ENCODE measurements at regions not wholly inside any gene's neighbourhood (a gene's known extent, or its start where the extent isn't known, plus 50 kb on each side); places are given as distances from the start of the nearest gene placed in this dataset.
A peak's percentile ranks its signal among the peaks of the same experiment; 100 is the strongest.

DNA sequence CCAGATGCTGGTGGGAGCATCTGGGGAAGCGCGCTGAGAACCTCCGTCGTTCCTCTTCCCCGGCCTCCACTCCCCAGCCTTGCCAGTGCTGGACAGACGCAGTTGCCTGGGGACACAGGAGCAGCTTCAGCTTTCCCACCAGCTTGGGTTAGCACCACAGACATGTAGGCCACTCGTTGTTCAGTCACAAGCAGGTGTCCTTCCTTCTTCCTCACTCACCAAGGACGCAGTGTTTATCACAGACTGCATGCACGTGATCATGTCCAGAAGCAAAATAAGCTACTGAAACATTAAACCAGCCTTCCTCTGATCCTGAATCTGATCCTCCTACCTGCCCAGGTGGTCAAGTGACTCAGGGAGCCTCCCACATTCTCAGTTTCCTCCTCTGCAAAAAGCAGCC lies 232.9 kb downstream of the SYK start:
- no peaks in the 10 kb centered on the region for H3K27me3 ChIP-seq
- WGBS, 2 donors: 83 to 88% methylated on average over 9 of the region's 9 CpGs
- no peaks in the 10 kb centered on the region for H3K9me3 ChIP-seq
- intact Hi-C loops (cut with DNase I): loop anchor here (10.0 kb wide), 1 partner anchor 400 kb away; no protein-coding TSS in a partner anchor
- peak overlapping the region in 1 of 4 donors; percentile 19 for H3K27ac ChIP-seq
- H3K4me1 ChIP-seq: peaks cover 14 to 40% (median 21%) of the 10 kb centered on the region in 3 donors
- TF ChIP-seq POLR2A (IDR thresholded peaks at IDR 0.05): no peak
- TF ChIP-seq, protein P1, sequence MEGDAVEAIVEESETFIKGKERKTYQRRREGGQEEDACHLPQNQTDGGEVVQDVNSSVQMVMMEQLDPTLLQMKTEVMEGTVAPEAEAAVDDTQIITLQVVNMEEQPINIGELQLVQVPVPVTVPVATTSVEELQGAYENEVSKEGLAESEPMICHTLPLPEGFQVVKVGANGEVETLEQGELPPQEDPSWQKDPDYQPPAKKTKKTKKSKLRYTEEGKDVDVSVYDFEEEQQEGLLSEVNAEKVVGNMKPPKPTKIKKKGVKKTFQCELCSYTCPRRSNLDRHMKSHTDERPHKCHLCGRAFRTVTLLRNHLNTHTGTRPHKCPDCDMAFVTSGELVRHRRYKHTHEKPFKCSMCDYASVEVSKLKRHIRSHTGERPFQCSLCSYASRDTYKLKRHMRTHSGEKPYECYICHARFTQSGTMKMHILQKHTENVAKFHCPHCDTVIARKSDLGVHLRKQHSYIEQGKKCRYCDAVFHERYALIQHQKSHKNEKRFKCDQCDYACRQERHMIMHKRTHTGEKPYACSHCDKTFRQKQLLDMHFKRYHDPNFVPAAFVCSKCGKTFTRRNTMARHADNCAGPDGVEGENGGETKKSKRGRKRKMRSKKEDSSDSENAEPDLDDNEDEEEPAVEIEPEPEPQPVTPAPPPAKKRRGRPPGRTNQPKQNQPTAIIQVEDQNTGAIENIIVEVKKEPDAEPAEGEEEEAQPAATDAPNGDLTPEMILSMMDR (IDR thresholded peaks at IDR 0.05): no peak
- no peak for DNase-seq
- no peak overlapping the region for H3K4me3 ChIP-seq
- H3K36me3 ChIP-seq: no peaks in the 10 kb centered on the region

DNA sequence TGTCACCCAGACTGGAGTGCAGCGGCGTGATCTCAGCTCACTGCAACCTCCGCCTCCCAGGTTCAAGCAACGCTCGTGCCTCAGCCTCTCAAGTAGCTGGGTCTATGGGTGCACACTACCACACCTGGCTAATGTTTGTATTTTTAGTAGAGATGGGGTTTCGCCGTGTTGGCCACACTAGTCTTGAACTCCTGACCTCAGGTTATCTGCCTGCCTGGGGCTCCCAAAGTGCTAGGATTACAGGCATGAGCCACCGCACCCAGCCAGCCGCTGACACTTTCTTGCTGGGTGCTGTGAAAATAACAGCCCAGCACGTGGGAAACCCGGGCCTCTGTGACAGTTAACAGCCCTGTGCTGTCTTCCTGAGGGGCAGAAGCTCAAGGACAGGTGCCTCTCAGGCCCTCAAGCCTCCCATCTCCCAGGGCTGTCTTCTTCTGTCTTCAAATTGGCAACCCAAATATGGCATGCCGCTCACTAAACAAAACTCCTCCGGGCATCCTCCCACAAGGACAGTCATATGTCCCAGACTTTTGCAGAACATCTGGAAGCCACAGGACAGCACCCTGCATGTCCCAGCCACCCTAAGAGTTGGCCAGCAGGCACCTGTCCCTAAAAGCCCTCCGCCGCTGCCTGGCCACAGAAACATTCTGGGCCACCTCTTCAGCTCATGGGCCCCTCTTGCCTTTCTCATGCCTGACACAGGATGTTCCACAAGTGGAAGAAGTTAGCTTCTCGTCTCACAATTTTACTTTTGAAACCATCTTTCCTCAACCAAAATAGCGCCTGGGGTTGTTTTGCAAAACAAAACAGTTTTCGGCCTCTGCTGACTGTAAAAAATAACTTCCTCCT lies 233.6 kb downstream of the SYK start:
- DNase-seq: no peak
- H3K36me3 ChIP-seq: no peaks in the 10 kb centered on the region
- intact Hi-C loops (cut with DNase I): loop anchor here (10.0 kb wide), 1 partner anchor 400 kb away; no protein-coding TSS in a partner anchor

DNA sequence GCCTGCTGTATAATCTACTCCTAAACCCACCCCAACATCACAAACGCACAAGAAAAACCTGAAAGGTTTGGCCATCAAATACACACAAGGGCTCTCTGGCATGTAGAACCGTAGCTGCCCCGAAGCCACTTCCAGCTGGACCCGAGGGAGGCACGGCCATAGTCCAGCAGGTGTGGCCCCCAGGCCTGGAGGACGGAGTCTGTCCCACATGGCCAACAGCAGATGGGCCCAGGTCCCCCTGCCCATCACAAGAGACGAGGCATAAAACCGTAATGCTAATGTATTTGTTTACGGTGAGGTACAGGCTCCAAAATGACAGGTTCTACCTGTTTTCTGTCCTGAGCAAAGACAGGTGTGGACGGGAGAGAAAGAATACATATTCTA lies 234.2 kb downstream of the SYK start:
- peak overlapping the region in 1 of 4 donors; percentile 72 for H3K27ac ChIP-seq

More for the DNA sequence above, 233.6 kb downstream of the SYK start:
- H3K27ac ChIP-seq: peak overlapping the region in 1 of 4 donors; percentile 53
- no peaks in the 10 kb centered on the region for H3K9me3 ChIP-seq
- H3K27me3 ChIP-seq: no peaks in the 10 kb centered on the region
- no peak overlapping the region for H3K4me3 ChIP-seq
- peaks cover 14 to 40% (median 21%) of the 10 kb centered on the region in 3 donors for H3K4me1 ChIP-seq
- WGBS, 2 donors: 86 to 88% methylated on average over 13 to 14 of the region's 18 CpGs
- no peak for TF ChIP-seq POLR2A (IDR thresholded peaks at IDR 0.05)
- TF ChIP-seq, protein P1 (IDR thresholded peaks at IDR 0.05): no peak

DNA sequence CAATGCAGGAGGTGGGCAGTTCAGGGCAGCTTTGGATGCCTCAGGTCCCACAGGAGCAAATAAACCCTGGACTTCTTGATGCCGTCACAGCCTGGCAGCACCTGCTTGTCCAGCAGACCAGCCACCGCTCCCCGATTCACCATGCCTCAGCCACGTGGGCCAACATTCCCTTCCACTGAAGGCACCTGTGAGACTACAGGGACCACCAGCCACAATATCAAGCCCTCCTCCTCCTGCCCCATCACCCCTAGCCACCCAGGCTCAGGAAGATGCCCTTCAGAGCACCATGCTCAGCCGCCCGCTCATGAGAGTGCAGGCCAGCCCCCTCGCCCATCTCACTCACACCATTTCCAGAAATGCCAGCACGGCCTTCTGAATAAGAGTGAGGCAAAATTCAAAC lies 234.7 kb downstream of the SYK start:
- WGBS, 2 donors: 79 to 100% methylated on average over 4 to 8 of the region's 8 CpGs
- H3K4me1 ChIP-seq: peaks cover 14 to 40% (median 21%) of the 10 kb centered on the region in 3 donors
- H3K27ac ChIP-seq: peak overlapping the region in 1 of 4 donors; percentile 72
- TF ChIP-seq, protein P1 (IDR thresholded peaks at IDR 0.05): no peak
- no peak for TF ChIP-seq POLR2A (IDR thresholded peaks at IDR 0.05)
- no peaks in the 10 kb centered on the region for H3K27me3 ChIP-seq
- no peak for DNase-seq
- H3K9me3 ChIP-seq: no peaks in the 10 kb centered on the region
- H3K4me3 ChIP-seq: no peak overlapping the region
- intact Hi-C loops (cut with DNase I): loop anchor here (10.0 kb wide), 1 partner anchor 398 kb away; no protein-coding TSS in a partner anchor
- no peaks in the 10 kb centered on the region for H3K36me3 ChIP-seq

More for the DNA sequence above, 234.2 kb downstream of the SYK start:
- Histone ChIP-seq H3K27me3 (no peaks in the 10 kb centered on the region), H3K9me3 (no peaks in the 10 kb centered on the region), H3K36me3 (no peaks in the 10 kb centered on the region), H3K4me1 (peaks cover 14 to 40% (median 21%) of the 10 kb centered on the region in 3 donors), H3K4me3 (no peak overlapping the region)
- TF ChIP-seq, protein P1 (IDR thresholded peaks at IDR 0.05): no peak
- TF ChIP-seq POLR2A (IDR thresholded peaks at IDR 0.05): no peak
- 70 to 94% methylated on average over 8 to 10 of the region's 10 CpGs for WGBS, 2 donors
- DNase-seq: no peak
- intact Hi-C loops (cut with DNase I): loop anchor here (10.0 kb wide), 1 partner anchor 399 kb away; no protein-coding TSS in a partner anchor

Data from esophagus squamous epithelium (tissue), 5 donors.